Lung (tissue), 11 donors: ENCODE measurements at regions not wholly inside any gene's neighbourhood (a gene's known extent, or its start where the extent isn't known, plus 50 kb on each side); places are given as distances from the start of the nearest gene placed in this dataset.

Source experiments
- ATAC-seq: fragments of 200-7000 bp; cut with Tn5 transposase; one replicate; pipeline ENCODE4 v1.9.1; 2020; ENCODE audit warnings: moderate number of reproducible peaks; ENCODE audit not compliant: insufficient read depth, low FRiP score
- DNase-seq, 3 donors: peaks; one replicate each; pipeline ENCODE4 v3.0.0-alpha.2; 2013 to 2017
- H3K27ac ChIP-seq, 2 donors: one replicate each; pipeline ENCODE4 v1.5.1; 2013; ENCODE audit warnings: mild to moderate bottlenecking in 2 of 2, moderate library complexity in 2 of 2, control low read depth in 1 of 2, inconsistent platforms in 1 of 2, low read depth in 1 of 2, low read length in 1 of 2
- H3K27me3 ChIP-seq, 3 donors: one replicate each; pipeline ENCODE4 v1.5.1; 2013; ENCODE audit warnings: low read length in 2 of 3; ENCODE audit not compliant: control insufficient read depth in 3 of 3, insufficient read depth in 3 of 3
- H3K36me3 ChIP-seq, 4 donors: one replicate each; pipeline ENCODE4 v1.5.1; 2013; ENCODE audit warnings: low read length in 4 of 4, mild to moderate bottlenecking in 1 of 4, moderate library complexity in 1 of 4; ENCODE audit not compliant: control insufficient read depth in 4 of 4, insufficient read depth in 4 of 4
- H3K4me1 ChIP-seq, 5 donors: one replicate each; pipeline ENCODE4 v1.5.1; 2013; ENCODE audit warnings: low read length in 5 of 5, mild to moderate bottlenecking in 2 of 5, moderate library complexity in 1 of 5; ENCODE audit not compliant: control insufficient read depth in 5 of 5, insufficient read depth in 5 of 5
- H3K4me3 ChIP-seq: one replicate; pipeline ENCODE4 v1.5.1; 2013; ENCODE audit warnings: mild to moderate bottlenecking, control low read depth, moderate library complexity
- H3K9ac ChIP-seq, 2 donors: one replicate each; pipeline ENCODE4 v1.5.1; 2013; ENCODE audit warnings: low read length in 2 of 2, control low read depth in 1 of 2; ENCODE audit not compliant: insufficient read depth in 1 of 2
- H3K9me3 ChIP-seq, 4 donors: one replicate each; pipeline ENCODE4 v1.5.1; 2013; ENCODE audit warnings: low read length in 3 of 4, mild to moderate bottlenecking in 1 of 4, moderate library complexity in 1 of 4; ENCODE audit not compliant: control insufficient read depth in 4 of 4, insufficient read depth in 3 of 4
- CTCF ChIP-seq: IDR thresholded peaks from 2 replicates; pipeline ENCODE4 v1.5.1; 2012; ENCODE audit warnings: mild to moderate bottlenecking; ENCODE audit errors: control extremely low read depth, extremely low read depth
- WGBS, 2 donors: extraction: QIAGEN DNeasy Blood & Tissue Kit; methylation state at CpG; one replicate each; pipeline ENCODE4 v1.1.7; 2013; 5-methylcytosine and 5-hydroxymethylcytosine counted together
- donor health status: control.
- donor health status: control.
- donor health status: Bipolar disorder and iron deficiency.
- donor health status: healthy.
- donor health status: DM: yes; HTN: yes; CAD: no.

- H3K4me1 ChIP-seq, result no peaks in the 10 kb centered on the region
- DNase-seq (peak in 2 of 3 donors; percentile 3 to 31), ATAC-seq (no peak)
- H3K9ac ChIP-seq, result no peak overlapping the region
- H3K36me3 ChIP-seq, result no peaks in the 10 kb centered on the region
- H3K27ac ChIP-seq, result no peak overlapping the region
- no peak for TF ChIP-seq CTCF
- H3K27me3 ChIP-seq, result no peaks in the 10 kb centered on the region
- 72 to 76% methylated on average over 4 of the region's 4 CpGs for WGBS, 2 donors
- H3K4me3 ChIP-seq, result no peak overlapping the region
- H3K9me3 ChIP-seq, result no peaks in the 10 kb centered on the region
Measured at GRCh38 chr4:13209600-13209999, 274.5 kb downstream of the RAB28 start.

- H3K4me3 ChIP-seq, result no peak overlapping the region
- H3K27me3 ChIP-seq, result no peaks in the 10 kb centered on the region
- WGBS, 2 donors, result 91 to 93% methylated on average over 3 of the region's 3 CpGs
- no peaks in the 10 kb centered on the region for H3K4me1 ChIP-seq
- TF ChIP-seq CTCF, result no peak
- no peaks in the 10 kb centered on the region for H3K9me3 ChIP-seq
- ATAC-seq, result no peak
- no peaks in the 10 kb centered on the region for H3K36me3 ChIP-seq
- no peak overlapping the region for H3K27ac ChIP-seq
- no peak overlapping the region for H3K9ac ChIP-seq
- no peak for DNase-seq
Measured at GRCh38 chr4:13208558-13209193, 275.5 kb downstream of the RAB28 start.

- H3K27ac ChIP-seq, result no peak overlapping the region
- DNase-seq, result peak; percentile 18 to 77 (median 66)
- no peak for TF ChIP-seq CTCF
- H3K9ac ChIP-seq, result no peak overlapping the region
- H3K4me3 ChIP-seq, result no peak overlapping the region
- no peaks in the 10 kb centered on the region for H3K27me3 ChIP-seq
- H3K4me1 ChIP-seq, result peaks cover 0 to 13% (median 0%) of the 10 kb centered on the region in 5 donors
- H3K9me3 ChIP-seq, result no peaks in the 10 kb centered on the region
- H3K36me3 ChIP-seq, result no peaks in the 10 kb centered on the region
- no peak for ATAC-seq
- WGBS, 2 donors, result 64 to 81% methylated on average over 1 of the region's 1 CpG
Measured at GRCh38 chr4:13207226-13207625, 276.9 kb downstream of the RAB28 start.

- DNase-seq, result peak; percentile 51 to 91 (median 75)
- TF ChIP-seq CTCF, result no peak
- 68 to 78% methylated on average over 1 of the region's 1 CpG for WGBS, 2 donors
Measured at GRCh38 chr4:13203101-13203500, 281.0 kb downstream of the RAB28 start.

More at GRCh38 chr4:13203101-13203500, 281.0 kb downstream of the RAB28 start:
- Histone ChIP-seq H3K4me1 (peaks cover 0 to 19% (median 0%) of the 10 kb centered on the region in 5 donors), H3K9me3 (no peaks in the 10 kb centered on the region), H3K36me3 (no peaks in the 10 kb centered on the region), H3K4me3 (no peak overlapping the region), H3K9ac (no peak overlapping the region), H3K27me3 (no peaks in the 10 kb centered on the region), H3K27ac (no peak overlapping the region)
- ATAC-seq, result no peak
